ENCODE measurements at regions not wholly inside any gene's neighbourhood (a gene's known extent, or its start where the extent isn't known, plus 50 kb on each side); places are given as distances from the start of the nearest gene placed in this dataset.

DNA sequence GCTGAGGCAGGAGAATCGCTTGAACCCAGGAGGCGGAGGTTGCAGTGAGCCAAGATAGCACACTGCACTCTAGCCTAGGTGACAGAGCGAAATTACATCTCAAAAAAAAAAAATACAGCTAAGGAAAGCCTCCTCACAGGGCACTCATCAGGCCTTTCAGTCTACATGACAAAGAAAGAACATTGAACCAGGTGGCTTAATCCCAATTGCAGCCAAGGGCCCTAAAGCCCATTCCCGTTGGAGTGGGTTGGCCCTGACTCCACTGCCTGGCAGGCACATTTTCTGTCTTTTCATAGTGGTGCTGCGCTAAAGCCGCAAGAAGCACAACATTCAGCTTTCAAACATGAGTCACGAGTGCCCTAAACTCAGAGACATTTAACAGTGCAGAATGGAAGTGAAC lies 372.5 kb downstream of the RNF144A start:
- DNase-seq (ENCODE audit: low read depth) = no peak

DNA sequence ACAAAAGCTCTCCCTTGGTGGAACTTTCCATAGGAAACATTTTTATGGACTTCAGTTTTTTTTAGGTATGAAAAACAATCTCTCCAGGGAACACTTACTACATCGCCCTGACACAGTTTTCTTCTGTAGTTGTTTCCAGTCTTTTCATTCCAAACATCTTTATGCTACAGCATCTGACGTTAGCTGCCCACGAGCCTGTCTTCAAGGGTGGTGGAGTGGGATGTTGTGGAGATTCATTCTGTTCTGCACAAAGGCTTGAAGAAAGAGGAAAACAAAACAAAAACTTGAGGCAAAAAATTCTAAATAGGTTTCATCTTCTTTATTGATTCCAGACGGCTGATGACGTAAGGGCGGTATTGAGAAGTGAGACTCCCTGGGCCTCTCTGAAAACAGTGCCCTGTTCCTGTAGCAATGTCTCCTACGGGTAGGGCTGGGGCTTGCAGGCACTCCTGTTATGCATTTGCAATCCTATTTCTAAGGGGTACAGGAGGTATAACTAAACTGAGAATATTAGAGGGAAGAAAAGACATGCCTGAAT lies 375.0 kb downstream of the RNF144A start:
- DNase-seq (ENCODE audit: low read depth) = no peak

DNA sequence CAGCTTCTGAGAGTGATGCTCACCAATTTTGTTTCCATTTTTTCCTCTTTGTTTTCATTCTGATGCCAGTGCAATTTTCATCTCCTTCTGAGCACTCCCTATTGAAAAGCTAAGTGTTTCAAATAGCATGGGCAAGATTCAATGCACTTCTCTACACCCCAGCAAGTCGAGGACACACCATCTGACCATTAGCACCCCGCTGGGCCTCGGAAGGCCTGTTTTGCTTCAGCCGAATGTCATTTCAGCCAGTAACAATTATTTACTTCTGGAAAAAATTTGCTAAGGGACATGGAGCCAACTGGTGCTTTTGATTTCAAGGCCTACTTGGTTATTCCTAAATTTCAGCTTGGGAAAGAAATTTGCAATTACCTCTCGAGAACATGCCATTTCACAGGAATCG lies 392.4 kb downstream of the RNF144A start:
- DNase-seq (ENCODE audit: low read depth) = no peak

DNA sequence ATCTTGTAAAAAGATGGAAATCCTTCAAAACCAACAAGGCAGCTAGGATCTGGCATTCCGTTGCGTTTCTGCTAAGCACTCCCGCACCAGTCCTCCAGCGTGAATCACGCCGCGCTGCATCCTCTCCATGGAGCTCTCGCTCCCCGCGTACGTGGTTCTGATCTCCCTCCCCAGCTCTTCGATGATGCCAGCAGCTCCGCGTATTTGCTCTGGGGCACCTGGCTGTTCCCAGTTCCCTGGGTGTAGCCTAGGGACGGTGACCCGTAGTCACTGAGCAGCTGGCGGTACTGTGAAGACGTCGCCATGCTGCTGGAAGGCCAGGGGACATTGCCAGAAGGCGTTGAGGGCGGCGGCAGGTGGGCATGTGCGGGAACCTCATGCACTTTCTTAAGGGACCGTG lies 407.5 kb downstream of the RNF144A start:
- DNase-seq (ENCODE audit: low read depth) = no peak

DNA sequence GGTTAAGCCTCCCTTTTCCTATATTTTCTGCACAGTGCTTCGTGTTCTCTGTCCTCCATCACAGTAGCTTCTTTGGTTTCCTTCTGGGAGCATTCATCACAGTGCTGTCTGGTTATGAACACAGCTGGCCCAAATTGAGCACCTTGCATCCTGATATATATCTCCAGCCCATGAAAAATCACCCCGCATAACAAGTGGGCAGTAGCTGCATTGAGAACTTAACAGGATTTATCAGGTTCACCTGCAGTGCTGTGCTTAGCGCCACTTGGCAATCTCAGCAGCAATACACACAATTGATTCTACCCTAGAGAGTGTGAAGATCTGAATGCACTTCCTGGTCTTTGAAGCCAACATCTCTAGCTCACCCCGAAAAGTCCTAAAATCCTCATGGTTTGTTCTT lies 408.0 kb downstream of the RNF144A start:
- DNase-seq (ENCODE audit: low read depth) = no peak

DNA sequence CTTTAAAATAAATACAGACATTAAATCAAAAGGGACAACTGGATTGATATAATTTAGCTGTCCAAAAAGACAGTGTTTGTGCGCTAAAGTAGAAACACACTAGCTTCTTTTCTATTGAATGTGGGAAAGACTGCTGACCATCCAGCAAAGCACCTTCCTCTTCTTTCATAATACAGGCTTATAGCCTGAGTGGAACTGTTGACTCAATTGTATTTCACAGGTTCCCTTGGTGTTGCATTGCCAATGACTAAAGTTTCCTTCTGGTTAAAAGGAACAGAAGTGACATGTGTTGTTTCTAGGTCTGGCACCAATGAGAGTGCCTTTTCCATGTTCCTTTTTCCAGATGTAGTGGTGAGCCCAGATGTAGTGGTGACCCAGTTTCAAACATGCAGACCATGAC lies 412.3 kb downstream of the RNF144A start:
- no peak for DNase-seq (ENCODE audit: low read depth)

DNA sequence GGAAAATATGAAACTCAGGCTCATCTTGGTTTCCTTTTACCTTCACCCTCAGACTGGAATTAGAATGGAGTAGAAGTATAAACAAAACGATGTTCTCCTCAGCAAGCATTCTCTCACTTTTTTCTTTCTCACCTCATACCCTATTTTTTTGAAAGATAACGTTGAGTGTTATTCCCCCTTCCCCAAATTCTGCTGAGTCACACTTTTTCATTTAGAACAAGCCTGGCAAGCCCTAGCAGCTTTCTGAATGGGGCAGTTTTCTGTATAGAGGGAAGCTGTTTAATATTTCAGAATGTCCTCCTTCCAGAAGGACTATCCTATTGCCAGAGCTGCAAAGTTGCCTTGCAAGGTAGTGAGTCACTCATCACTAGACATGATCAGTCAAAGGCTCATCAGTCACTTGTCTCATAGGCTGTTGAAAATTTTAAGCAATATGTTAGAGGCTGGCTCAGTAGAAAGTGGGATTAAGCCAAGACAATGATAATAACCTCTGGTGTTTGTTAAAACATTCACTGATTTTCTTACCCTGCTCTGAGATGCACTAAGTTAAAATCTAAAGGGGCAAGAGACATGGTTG lies 416.1 kb downstream of the RNF144A start:
- DNase-seq (ENCODE audit: low read depth) = no peak

DNA sequence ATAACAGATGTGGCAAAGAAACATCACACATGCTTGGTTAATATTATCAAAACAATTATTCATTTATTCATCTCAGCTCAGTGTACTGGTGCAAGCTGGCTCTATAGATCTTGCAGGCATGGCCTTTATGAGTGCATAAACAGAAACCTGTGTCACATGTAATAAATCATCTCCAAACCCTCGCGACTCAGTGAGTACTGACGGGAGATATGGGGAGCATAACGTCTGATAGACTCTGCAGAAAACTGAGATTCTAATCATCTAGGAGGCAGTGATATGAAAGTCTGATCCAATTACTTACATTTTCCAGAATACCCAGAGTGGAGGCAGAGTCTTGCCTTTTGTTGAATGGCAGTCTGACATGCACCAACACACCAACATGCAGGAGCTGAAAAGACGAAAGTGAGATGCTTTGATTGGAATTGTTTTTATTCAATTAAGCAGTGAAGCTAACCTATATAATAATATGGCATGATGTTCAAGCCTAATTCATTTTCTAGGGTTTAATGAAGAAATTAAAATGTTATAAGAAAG lies 416.8 kb downstream of the RNF144A start:
- no peak for DNase-seq (ENCODE audit: low read depth)

DNA sequence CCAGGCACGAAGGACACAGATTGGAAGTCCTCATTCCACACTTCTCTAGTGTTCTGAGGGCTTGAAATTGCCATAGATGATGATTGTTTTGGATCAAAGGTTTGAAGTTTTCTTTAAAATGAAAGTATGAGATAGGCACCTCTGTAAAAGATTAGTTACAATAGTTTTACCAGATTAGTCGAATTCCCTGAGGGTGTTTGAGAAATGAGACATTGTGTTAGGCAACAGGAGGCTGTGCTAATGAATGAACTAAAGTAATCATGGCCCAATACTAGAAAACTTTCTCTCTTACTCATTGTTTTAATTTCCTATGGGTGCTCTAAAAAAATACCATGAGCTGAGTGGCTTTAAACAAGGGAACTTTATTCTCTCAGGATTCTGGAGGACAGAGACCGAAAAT lies 421.7 kb downstream of the RNF144A start:
- no peak for DNase-seq (ENCODE audit: low read depth)

DNA sequence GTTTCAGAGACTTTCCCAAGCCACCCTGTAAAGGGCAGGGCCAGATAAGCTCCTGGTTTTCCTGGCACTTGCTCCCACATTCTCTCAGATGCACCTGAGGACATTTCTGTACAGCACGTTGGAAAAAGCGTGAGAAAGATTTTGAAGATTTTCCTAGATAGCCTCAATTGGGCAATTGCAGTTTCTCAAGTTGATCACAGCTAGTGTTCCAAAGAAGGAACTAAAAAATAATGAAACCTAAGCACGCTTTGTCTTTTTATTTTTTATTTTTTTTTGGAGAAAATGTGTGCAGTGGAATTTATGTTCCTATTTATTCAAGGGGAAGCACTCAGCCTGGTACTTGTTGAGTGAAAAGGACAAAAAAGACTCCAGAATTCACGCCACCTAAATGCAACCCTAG lies 429.1 kb downstream of the RNF144A start:
- no peak for DNase-seq (ENCODE audit: low read depth)

DNA sequence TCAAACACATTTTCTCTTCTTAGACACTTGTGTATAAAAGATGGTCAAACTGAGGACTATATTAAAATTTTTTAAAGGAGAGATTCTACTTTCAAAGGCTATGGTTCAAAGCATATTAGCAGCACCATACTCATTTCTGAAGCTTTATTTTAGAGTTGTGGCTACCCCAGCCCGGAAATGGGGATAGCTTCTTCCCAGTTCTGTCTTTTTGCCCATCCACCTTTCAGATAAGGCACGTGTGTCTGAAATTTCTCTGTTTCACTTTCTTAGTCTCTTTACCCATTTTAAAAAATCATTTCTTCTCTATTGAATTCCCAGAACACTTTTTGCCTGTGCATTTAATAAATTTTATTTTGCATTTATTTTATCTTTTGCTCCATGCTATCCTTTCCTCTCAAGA lies 431.5 kb downstream of the RNF144A start:
- no peak for DNase-seq (ENCODE audit: low read depth)

DNA sequence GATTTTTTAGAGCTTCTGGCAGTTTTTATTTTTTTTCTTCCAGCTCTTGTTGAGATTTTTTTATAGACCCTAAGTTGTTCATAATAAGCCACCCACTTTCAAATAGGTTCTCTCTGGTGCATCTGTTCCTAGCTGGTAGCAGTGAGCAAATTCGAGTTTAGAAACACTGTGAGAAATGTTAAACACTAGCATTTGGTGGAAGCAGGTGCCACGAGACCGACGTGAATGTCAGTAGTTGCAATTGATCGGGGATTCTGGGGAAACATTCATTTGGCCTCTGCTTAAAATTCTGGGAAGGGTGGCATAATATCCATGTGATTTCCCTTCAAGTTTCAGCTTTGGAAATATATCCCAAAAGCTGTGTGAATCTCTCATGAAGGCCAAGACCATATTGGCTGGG lies 435.0 kb downstream of the RNF144A start:
- DNase-seq (ENCODE audit: low read depth) = no peak

DNA sequence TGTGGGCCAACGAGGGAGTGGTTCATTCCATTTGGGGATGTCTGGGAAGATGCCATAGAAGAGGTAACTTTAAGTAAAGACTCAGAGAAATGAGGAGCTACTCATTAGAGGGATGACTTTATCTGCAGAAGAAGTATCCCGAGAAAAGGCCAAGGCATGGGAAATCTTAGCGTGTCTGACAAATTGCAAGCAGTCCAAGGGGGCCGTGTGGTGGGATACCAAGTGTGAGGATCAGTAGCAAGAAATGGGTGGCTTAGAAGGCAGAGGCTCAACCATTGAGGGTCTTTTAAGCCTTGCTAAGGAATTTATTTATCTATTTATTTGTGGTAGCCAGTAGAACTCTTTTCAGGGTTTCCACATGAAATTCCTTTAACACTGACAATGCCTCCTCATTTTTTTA lies 436.4 kb downstream of the RNF144A start:
- DNase-seq (ENCODE audit: low read depth) = no peak

DNA sequence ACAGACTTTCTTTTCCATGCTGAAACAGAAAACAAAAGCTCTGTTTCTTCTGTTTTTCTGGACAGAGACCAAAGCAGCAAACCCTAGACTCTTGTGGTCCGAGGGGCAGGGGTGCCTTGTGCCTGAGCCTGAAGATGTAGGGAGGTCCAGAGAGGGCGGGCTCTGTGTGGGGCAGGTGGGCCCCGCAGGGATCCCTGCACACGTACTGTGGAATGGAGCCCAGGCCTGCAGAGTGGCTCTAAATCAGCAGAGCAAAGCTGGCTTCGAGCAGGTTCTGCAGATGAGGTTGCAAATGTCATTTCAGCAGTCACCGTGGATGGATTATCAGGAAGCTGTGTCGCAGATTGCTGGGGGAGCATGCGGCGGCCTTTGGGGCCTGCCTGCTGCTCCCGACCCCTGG lies 438.6 kb downstream of the RNF144A start:
- no peak for DNase-seq (ENCODE audit: low read depth)

DNA sequence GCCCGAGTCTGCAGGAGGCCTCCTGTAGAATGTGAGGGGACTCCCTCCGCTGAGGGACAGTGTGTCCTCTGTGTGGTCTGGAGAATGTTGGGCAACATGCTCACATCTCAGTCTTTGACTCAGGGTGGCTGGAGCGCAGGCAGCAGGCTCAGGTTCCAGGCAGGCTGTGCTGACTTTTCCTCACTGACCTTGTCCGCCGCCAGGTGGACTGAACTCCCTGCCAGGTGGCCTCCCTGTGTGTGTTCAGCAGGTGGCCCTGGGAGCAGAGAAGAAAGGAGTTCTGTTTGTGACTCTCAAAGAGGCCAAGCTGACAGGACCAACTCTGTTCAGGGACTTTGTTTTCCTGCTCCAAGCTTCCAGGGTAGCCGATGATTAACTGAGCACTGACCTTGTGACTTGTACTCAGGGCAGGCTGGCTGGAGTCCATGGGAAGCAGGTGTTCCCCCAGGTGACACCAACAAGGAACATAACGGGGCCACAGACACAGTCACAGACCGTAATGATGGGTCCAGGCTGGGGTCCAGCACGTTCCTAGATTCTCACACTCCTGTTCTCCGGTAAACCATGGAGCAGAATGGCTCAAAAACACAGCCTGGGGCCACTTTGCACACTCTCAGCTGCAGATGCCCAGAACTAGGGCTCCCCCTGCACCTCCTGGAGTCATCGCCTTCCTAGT lies 439.8 kb downstream of the RNF144A start:
- DNase-seq (ENCODE audit: low read depth) = no peak

DNA sequence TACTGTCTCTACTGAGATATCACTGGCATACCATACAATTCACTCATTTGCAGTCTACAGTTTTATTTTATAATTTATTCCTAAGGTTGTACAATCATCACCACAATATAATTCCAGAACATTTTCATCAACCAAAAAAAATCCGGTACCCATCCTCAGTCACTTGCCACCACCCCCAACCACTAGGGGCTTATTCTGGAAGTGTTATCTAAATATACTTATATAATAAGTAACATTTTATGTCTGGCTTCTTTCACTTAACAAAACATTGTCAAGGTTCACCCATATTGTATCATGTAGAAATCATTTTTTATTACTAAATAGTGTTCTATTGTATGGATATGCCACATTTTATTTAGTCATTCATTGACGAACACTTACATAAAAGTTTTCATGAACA lies 440.8 kb downstream of the RNF144A start:
- no peak for DNase-seq (ENCODE audit: low read depth)

DNA sequence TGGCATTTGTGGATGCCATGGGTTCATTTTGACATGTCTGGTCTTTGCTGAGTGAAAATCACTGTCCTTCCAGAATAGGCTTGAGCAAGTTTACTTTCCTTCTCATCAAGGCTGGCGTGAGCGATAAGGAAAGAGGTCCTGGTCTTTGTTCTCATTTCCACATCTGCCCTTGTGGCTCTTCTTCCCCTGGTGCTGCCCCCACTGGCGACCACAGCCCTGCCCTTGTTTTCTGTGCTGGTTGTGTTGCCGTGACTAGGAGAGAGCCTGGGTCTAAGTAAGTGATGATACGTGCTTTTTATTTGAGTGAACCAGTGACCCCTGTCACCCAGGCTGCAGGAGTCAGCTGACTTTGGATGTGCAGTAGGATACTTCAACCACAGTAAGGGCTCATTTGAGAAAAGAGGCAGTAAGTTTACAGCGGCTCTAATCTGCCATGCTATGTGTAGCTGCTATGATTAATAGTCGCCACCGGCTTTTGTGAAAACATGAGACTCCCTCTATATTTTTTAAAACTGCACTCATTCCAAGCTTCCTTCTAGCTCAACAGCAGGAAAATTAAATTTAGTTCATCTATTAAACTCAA lies 441.7 kb downstream of the RNF144A start:
- DNase-seq (ENCODE audit: low read depth) = no peak

DNA sequence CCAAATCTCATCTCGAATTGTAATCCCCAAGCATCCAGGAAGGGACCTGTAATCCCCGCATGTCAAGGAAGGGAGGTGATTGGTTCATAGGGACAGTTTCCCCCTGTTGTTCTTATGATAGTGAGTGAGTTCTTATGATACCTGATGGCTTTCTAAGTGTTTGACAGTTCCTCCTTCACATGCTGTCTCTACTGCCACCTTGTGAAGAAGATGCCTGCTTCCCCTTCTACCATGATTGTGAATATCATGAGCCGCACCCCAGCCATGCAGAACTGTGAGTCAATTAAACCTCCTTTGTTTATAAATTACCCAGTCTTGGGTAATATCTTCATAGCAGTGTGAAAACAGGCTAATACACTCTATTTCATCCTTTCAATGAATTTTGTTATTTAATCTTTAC lies 446.7 kb downstream of the RNF144A start:
- DNase-seq (ENCODE audit: low read depth) = no peak

DNA sequence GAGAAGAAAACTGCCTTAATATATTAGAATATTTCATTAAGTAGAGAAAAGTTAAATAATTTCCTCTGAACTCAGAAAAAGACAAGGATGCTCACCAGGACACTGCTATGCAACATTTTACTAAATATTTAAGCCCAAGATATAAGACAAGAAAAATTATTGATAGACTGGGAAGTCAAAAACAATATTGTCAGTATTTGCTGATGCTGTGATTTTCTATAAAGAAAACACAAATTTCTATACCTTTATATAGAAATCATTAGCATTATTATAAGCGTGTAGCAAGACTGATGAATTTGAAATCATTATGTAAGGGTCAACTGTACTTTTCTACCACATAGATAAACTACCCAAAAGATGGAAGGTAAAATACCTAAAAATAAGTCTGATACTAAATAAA lies 451.0 kb downstream of the RNF144A start:
- DNase-seq (ENCODE audit: low read depth) = no peak

DNA sequence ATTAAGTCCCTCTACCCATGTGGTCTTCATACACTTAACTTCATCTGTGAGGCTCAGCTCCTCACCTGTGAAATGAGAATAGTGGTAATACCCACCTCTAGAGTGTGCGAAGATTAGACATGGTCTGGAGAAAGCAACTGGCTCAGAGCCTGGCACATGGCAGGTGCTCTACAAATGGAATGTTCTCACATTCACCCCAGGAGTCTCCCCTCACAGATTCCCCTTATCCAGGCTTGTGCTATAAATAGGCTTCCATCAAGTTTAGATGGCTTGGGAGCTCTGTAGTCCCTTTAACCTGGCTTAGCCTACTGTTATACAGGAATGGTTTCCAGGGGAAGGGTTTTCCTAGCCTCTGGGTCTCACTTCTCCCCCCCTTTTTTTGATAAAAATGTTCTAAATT lies 455.9 kb downstream of the RNF144A start:
- no peak for DNase-seq (ENCODE audit: low read depth)

DNA sequence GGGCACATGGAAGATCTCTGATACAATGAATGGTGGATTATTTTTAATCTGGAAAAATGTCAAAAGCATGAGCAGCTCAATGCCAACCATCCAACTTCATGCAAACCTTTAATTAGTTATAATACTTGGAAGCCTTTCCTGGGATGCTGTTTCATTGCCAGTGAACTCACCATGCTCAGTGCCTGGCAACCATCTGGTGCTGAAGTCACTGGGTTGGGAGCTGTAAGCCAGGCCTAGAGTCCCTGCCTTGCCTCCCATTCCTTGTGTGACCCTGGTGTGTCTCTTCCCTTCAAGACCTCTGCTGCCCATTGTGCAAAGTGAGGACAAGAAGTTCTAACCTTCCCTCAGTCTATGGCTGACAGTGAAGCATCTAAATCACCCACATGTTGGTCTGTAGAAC lies 458.7 kb downstream of the RNF144A start:
- DNase-seq (ENCODE audit: low read depth) = no peak

DNA sequence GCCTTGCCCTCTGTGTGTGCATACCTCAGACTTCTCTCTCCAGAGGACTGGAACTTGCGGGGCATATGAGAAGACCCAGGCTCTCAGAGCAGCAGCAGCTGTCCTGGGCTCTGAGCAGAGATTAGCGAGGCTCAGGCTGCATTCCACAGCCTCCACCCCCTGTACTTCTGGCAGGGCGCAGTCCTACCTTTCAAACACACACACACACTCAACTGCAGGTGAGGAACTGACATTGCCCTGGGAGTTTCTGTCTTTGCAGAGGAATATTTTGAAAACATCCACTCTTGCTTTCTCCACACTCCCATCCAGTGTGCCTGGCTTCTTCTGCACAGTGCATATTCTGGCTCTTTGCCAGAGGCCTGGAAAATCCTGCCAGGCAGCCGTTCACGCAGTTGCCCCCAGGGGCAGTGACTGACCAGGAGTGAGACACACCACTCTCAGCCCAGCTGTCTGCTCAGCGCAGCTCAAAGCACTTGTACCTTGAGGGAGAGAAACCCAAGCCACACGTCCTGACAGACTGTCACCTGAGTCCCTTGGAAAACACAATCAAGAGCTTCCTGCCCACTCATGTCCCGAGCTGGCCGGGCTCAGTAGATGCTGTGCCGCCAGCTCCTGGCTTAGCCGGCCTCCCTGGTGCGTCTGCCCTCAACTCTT lies 460.8 kb downstream of the RNF144A start:
- no peak for DNase-seq (ENCODE audit: low read depth)

DNA sequence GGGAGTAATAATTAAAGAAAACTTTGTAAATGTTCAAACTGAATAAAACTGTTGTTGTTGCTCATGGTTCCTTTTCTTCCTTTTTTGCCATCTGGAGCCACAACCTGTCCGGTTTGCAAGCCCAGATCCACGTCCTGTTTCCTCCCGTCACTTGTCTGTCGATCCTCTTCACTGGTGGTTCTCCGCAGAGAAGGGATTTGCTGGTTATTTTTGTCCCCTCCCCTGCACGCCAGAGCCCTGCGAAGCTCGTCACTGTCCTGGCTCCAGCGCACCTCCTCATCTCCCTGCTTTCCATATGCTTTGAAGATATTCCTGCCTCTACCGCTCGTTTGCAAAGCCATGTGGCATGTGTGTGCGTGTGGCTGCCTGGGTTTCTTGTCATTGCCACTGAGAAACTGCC lies 461.4 kb downstream of the RNF144A start:
- DNase-seq (ENCODE audit: low read depth) = no peak

All from stromal cell of bone marrow (primary cell).